NT2/D1 (cell line): ENCODE measurements at regions not wholly inside any gene's neighbourhood (a gene's known extent, or its start where the extent isn't known, plus 50 kb on each side); places are given as distances from the start of the nearest gene placed in this dataset.

ENCODE experiments used
- SUZ12 ChIP-seq: IDR thresholded peaks from 2 replicates; pipeline ENCODE4 v1.6.1; 2011; ENCODE audit not compliant: insufficient read length, insufficient read depth; ENCODE audit errors: extremely low read depth
- YY1 ChIP-seq: IDR thresholded peaks from 2 replicates; pipeline ENCODE4 v1.6.1; 2011; ENCODE audit not compliant: insufficient read length, insufficient read depth
- ZNF274 ChIP-seq: IDR thresholded peaks from 2 replicates; pipeline ENCODE4 v1.6.1; 2011; ENCODE audit warnings: mild to moderate bottlenecking, low read depth, low read length

GRCh38 chr18:75548353-75548905 lies 120.9 kb upstream of the SMIM21 start:
- TF ChIP-seq YY1 (no peak), ZNF274 (no peak), SUZ12 (no peak)
